ENCODE measurements at regions not wholly inside any gene's neighbourhood (a gene's known extent, or its start where the extent isn't known, plus 50 kb on each side); places are given as distances from the start of the nearest gene placed in this dataset.

- Histone ChIP-seq H3K4me3 (ENCODE audit: low read depth in 1 of 2, low read length in 2 of 2) (no peak overlapping the region), H2AFZ (ENCODE audit: low read depth, low read length) (no peak overlapping the region), H4K20me1 (ENCODE audit: insufficient read depth, low read length) (no peaks in the 10 kb centered on the region), H3K36me3 (ENCODE audit: insufficient read depth, low read length) (no peaks in the 10 kb centered on the region), H3K4me1 (ENCODE audit: insufficient read depth, low read length) (no peaks in the 10 kb centered on the region), H3K27me3 (ENCODE audit: insufficient read depth, low read length, poor library complexity) (no peaks in the 10 kb centered on the region), H3K4me2 (ENCODE audit: insufficient read depth, low read length) (no peak overlapping the region), H3K27ac (ENCODE audit: low read length) (no peak overlapping the region), H3K9me3 (ENCODE audit: insufficient read depth, low read length, severe bottlenecking) (peaks cover 7% of the 10 kb centered on the region), H3K79me2 (ENCODE audit: insufficient read depth, low read length) (no peaks in the 10 kb centered on the region), H3K9ac (ENCODE audit: low read depth, low read length) (no peak overlapping the region)
- no peak for ATAC-seq (ENCODE audit: insufficient read depth, low read depth)
- no peak for TF ChIP-seq EZH2 (IDR thresholded peaks at IDR 0.05; ENCODE audit: borderline replicate concordance, low read depth, low read length, severe bottlenecking)
- no peak for TF ChIP-seq CTCF (IDR thresholded peaks at IDR 0.05; ENCODE audit: borderline replicate concordance, extremely low read depth, low read length, poor library complexity, severe bottlenecking)
- no peak for DNase-seq
These were observed 261.8 kb upstream of the KLF6 start for GRCh38 chr10:4046712-4047354.

- no peaks in the 10 kb centered on the region for H3K36me3 ChIP-seq (ENCODE audit: insufficient read depth, low read length)
- no peak for TF ChIP-seq CTCF (IDR thresholded peaks at IDR 0.05; ENCODE audit: borderline replicate concordance, extremely low read depth, low read length, poor library complexity, severe bottlenecking)
- no peak for TF ChIP-seq EZH2 (IDR thresholded peaks at IDR 0.05; ENCODE audit: borderline replicate concordance, low read depth, low read length, severe bottlenecking)
- no peaks in the 10 kb centered on the region for H4K20me1 ChIP-seq (ENCODE audit: insufficient read depth, low read length)
- H3K4me1 ChIP-seq (ENCODE audit: insufficient read depth, low read length) = no peaks in the 10 kb centered on the region
- no peak for DNase-seq
- H3K27ac ChIP-seq (ENCODE audit: low read length) = no peak overlapping the region
- H3K27me3 ChIP-seq (ENCODE audit: insufficient read depth, low read length, poor library complexity) = no peaks in the 10 kb centered on the region
- H3K9ac ChIP-seq (ENCODE audit: low read depth, low read length) = no peak overlapping the region
- H3K4me2 ChIP-seq (ENCODE audit: insufficient read depth, low read length) = no peak overlapping the region
- no peak overlapping the region for H2AFZ ChIP-seq (ENCODE audit: low read depth, low read length)
- H3K9me3 ChIP-seq (ENCODE audit: insufficient read depth, low read length, severe bottlenecking) = peaks cover 15% of the 10 kb centered on the region
- H3K79me2 ChIP-seq (ENCODE audit: insufficient read depth, low read length) = no peaks in the 10 kb centered on the region
- H3K4me3 ChIP-seq (ENCODE audit: low read depth in 1 of 2, low read length in 2 of 2) = no peak overlapping the region
- ATAC-seq (ENCODE audit: insufficient read depth, low read depth) = no peak
These were observed 261.0 kb upstream of the KLF6 start for GRCh38 chr10:4046030-4046429.

- Histone ChIP-seq H3K4me1 (ENCODE audit: insufficient read depth, low read length) (no peaks in the 10 kb centered on the region), H3K36me3 (ENCODE audit: insufficient read depth, low read length) (no peaks in the 10 kb centered on the region), H3K4me3 (ENCODE audit: low read depth in 1 of 2, low read length in 2 of 2) (no peak overlapping the region), H2AFZ (ENCODE audit: low read depth, low read length) (no peak overlapping the region), H3K27me3 (ENCODE audit: insufficient read depth, low read length, poor library complexity) (no peaks in the 10 kb centered on the region), H3K79me2 (ENCODE audit: insufficient read depth, low read length) (no peaks in the 10 kb centered on the region), H3K4me2 (ENCODE audit: insufficient read depth, low read length) (no peak overlapping the region), H3K27ac (ENCODE audit: low read length) (no peak overlapping the region), H4K20me1 (ENCODE audit: insufficient read depth, low read length) (no peaks in the 10 kb centered on the region), H3K9ac (ENCODE audit: low read depth, low read length) (no peak overlapping the region), H3K9me3 (ENCODE audit: insufficient read depth, low read length, severe bottlenecking) (peaks cover 24% of the 10 kb centered on the region)
- no peak for ATAC-seq (ENCODE audit: insufficient read depth, low read depth)
- TF ChIP-seq EZH2 (IDR thresholded peaks at IDR 0.05; ENCODE audit: borderline replicate concordance, low read depth, low read length, severe bottlenecking) (no peak), CTCF (IDR thresholded peaks at IDR 0.05; ENCODE audit: borderline replicate concordance, extremely low read depth, low read length, poor library complexity, severe bottlenecking) (no peak)
- no peak for DNase-seq
These were observed 259.1 kb upstream of the KLF6 start for GRCh38 chr10:4043897-4044665.

All from DND-41 (cell line).